Psoas muscle (tissue), 7 donors: ENCODE measurements at regions not wholly inside any gene's neighbourhood (a gene's known extent, or its start where the extent isn't known, plus 50 kb on each side); places are given as distances from the start of the nearest gene placed in this dataset.

Experiments used
- ATAC-seq, 4 donors: fragments of 200-7000 bp; cut with Tn5 transposase; one replicate each; pipeline ENCODE4 v1.9.1; 2020; ENCODE audit warnings: moderate library complexity in 3 of 4, mild to moderate bottlenecking in 2 of 4
- DNase-seq, 2 donors: peaks; one replicate each; pipeline ENCODE4 v3.0.0-alpha.2; 2020
- H3K27ac ChIP-seq: fragments of 200-600 bp; one replicate; pipeline ENCODE4 v1.8.0; 2022
- H3K27me3 ChIP-seq, 3 donors: fragments of 200-600 bp in 1 of 3; one replicate each; pipeline versions ENCODE4 v1.6.1 to v1.8.0; 2013 to 2022; ENCODE audit warnings: low read length in 2 of 3, mild to moderate bottlenecking in 2 of 3, moderate library complexity in 1 of 3; ENCODE audit not compliant: insufficient read depth in 3 of 3
- H3K36me3 ChIP-seq, 2 donors: fragments of 200-600 bp in 1 of 2; one replicate each; pipeline versions ENCODE4 v1.6.1 to v1.8.0; 2013 to 2022; ENCODE audit warnings: low read depth in 1 of 2, mild to moderate bottlenecking in 1 of 2, moderate library complexity in 1 of 2; ENCODE audit not compliant: insufficient read depth in 1 of 2
- H3K4me1 ChIP-seq: fragments of 200-600 bp; one replicate; pipeline ENCODE4 v1.8.0; 2022
- H3K4me3 ChIP-seq: fragments of 200-600 bp; one replicate; pipeline ENCODE4 v1.8.0; 2022; ENCODE audit warnings: mild to moderate bottlenecking
- H3K9me3 ChIP-seq: fragments of 200-600 bp; one replicate; pipeline ENCODE4 v1.8.0; 2022
- WGBS, 3 donors: extraction: QIAGEN DNeasy Blood & Tissue Kit; methylation state at CpG; one replicate each; pipeline versions ENCODE4 v1.1.6 to v1.1.7; 2013; 5-methylcytosine and 5-hydroxymethylcytosine counted together
- intact Hi-C, 2 donors: fragments of 100-400 bp; cut with DNase I; formaldehyde crosslinking; loops; one replicate each; pipeline versions ENCODE4 v1.11.0 to v1.14.2; 2022
- TF ChIP-seq, protein P1 (sequence below): fragments of 200-600 bp; IDR thresholded peaks from one replicate; pipeline ENCODE4 v1.8.0; 2022; ENCODE audit warnings: antibody characterized with exemption
- donor health status: healthy with polysubstance abuse.
- donor health status: DM: no; HTN: no; CAD: no; lungs with moderate emphysema.
- donor health status: Bipolar disorder and iron deficiency.
- donor health status: healthy.
- donor health status: DM: yes; HTN: yes; CAD: no.
- donor health status: DM: no; HTN: no; CAD: no.
- donor health status: DM: yes; HTN: yes; CAD: no.

DNA sequence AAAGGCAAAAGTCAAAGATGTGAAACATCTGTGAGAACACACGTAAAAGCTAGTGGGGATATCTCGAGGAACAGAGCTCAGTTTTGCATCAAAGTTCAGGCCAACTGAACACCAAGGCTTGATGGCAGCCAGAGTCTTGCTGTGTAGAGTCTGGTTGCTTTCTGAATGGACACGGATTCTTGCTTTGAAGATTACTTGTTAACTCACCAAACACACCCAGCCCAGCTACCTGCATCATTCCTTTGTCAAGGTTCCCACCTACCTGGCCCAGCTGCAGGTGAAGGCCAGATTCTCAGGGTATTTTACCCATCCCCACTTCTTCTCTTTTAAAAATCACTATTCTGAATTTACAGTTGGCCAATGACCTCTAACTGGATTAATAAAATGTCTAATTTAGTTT, 174.4 kb upstream of the PHYHIPL start:
- intact Hi-C loops, result no loop called here
- no peak for DNase-seq
- Histone ChIP-seq H3K36me3 (no peaks in the 10 kb centered on the region), H3K9me3 (no peaks in the 10 kb centered on the region), H3K27me3 (no peaks in the 10 kb centered on the region), H3K4me3 (no peak overlapping the region), H3K4me1 (no peaks in the 10 kb centered on the region), H3K27ac (no peak overlapping the region)
- TF ChIP-seq, protein P1, sequence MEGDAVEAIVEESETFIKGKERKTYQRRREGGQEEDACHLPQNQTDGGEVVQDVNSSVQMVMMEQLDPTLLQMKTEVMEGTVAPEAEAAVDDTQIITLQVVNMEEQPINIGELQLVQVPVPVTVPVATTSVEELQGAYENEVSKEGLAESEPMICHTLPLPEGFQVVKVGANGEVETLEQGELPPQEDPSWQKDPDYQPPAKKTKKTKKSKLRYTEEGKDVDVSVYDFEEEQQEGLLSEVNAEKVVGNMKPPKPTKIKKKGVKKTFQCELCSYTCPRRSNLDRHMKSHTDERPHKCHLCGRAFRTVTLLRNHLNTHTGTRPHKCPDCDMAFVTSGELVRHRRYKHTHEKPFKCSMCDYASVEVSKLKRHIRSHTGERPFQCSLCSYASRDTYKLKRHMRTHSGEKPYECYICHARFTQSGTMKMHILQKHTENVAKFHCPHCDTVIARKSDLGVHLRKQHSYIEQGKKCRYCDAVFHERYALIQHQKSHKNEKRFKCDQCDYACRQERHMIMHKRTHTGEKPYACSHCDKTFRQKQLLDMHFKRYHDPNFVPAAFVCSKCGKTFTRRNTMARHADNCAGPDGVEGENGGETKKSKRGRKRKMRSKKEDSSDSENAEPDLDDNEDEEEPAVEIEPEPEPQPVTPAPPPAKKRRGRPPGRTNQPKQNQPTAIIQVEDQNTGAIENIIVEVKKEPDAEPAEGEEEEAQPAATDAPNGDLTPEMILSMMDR, result no peak
- ATAC-seq, result no peak
- 56 to 78% (median 62%) methylated on average over 3 of the region's 3 CpGs for WGBS, 3 donors

DNA sequence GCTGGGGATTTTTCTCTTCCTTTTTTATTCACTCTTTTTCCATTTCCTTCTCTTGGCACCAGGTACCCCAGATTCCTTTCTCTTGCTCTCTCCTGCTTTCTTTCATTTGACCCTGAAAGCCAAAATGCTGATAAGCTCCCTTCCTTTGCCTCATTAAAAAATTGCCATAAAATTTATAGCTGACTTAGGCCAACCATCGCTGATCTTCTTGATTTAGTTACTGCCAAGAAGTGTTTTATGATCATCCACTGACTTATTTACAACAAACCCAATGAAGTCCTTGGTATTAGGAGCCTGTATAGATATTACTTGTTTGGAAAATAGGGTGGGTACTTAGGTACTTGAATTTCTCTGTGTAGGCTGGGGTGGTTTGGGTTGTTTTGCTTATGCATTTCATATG, 173.2 kb upstream of the PHYHIPL start:
- no peaks in the 10 kb centered on the region for H3K36me3 ChIP-seq
- intact Hi-C loops, result no loop called here
- 31 to 56% (median 35%) methylated on average over 1 of the region's 1 CpG for WGBS, 3 donors
- no peak overlapping the region for H3K27ac ChIP-seq
- TF ChIP-seq, protein P1, result no peak
- no peaks in the 10 kb centered on the region for H3K9me3 ChIP-seq
- H3K4me1 ChIP-seq, result no peaks in the 10 kb centered on the region
- DNase-seq (no peak), ATAC-seq (no peak)
- H3K4me3 ChIP-seq, result no peak overlapping the region
- no peaks in the 10 kb centered on the region for H3K27me3 ChIP-seq

DNA sequence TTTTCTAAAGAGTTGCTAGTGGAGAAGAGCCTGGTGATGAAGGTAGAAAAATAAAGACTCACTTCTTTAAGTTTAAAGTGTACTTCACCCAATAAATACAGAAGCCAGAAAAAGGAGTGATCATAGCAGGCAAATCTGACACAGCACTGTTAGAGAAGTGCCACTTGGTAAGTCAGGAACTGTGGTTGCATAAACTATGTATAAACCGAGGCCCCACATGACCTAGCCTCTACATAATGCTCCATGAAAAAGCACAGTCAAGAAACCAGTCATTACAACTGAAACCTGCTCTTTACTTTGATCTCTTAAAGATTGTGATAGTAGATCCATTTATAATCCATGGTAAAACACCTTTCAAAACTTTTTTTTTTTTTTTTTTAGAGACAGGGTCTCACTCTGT, 172.1 kb upstream of the PHYHIPL start:
- H3K4me1 ChIP-seq, result no peaks in the 10 kb centered on the region
- ATAC-seq (no peak), DNase-seq (no peak)
- H3K27me3 ChIP-seq, result no peaks in the 10 kb centered on the region
- no peak overlapping the region for H3K4me3 ChIP-seq
- H3K36me3 ChIP-seq, result no peaks in the 10 kb centered on the region
- intact Hi-C loops, result no loop called here
- 85 to 92% (median 87%) methylated on average over 1 of the region's 1 CpG for WGBS, 3 donors
- no peaks in the 10 kb centered on the region for H3K9me3 ChIP-seq
- no peak overlapping the region for H3K27ac ChIP-seq
- TF ChIP-seq, protein P1, result no peak

DNA sequence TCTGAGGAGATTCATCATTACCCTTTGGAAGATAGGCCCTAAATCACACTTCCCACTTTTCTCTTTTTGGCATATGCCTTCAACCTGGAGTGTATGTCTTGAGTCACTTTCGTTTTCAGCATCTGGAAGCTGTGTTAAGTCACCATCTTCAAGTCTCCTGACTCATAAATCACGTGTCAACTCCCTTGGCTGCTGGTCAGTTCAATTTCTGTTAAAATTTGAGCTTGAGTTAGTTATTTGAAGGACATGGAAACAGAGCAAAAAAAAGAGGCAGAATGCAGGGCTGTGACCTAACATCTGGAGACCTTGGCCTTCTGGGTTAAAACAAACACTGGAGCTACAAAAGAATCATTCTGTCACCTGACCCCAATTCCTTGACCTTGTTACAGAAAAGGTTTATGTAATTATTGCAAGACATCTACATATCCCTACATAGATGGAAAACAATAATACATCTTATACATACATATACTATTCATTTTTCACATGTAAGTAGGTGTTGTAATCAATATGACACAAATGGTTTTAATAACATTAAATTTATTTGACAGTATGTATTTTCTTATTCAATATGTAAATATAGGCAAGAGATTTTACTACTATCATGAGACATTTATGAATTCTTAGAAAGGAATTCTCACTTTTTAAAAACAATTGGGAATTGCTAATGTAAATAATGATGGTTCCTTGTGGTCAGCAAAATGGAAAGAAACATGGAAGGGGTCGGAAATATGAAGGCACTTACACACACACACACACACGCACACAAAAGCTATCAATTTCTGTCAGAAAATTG, 169.7 kb upstream of the PHYHIPL start:
- 66 to 69% (median 68%) methylated on average over 4 of the region's 4 CpGs for WGBS, 3 donors
- Histone ChIP-seq H3K27ac (no peak overlapping the region), H3K4me1 (no peaks in the 10 kb centered on the region), H3K9me3 (no peaks in the 10 kb centered on the region), H3K27me3 (no peaks in the 10 kb centered on the region), H3K36me3 (no peaks in the 10 kb centered on the region), H3K4me3 (no peak overlapping the region)
- no peak for ATAC-seq
- intact Hi-C loops, result no loop called here
- TF ChIP-seq, protein P1, result no peak
- DNase-seq, result peak in 1 of 2 donors; percentile 15
